Embryonic facial prominence (tissue), 1 donor: ENCODE measurements at regions not wholly inside any gene's neighbourhood (a gene's known extent, or its start where the extent isn't known, plus 50 kb on each side); places are given as distances from the start of the nearest gene placed in this dataset.
"Not testable (repeated sequence)": the region's sequence is repeated elsewhere in the genome, so short reads cannot be mapped to it uniquely, and the experiment has no call there.

Experiments
- DNase-seq: peaks from one replicate; pipeline ENCODE4 v3.0.0-alpha.2; 2016; ENCODE audit errors: extremely low spot score

GRCh38 chr6:121760745-121761144 is 325.3 kb downstream of the GJA1 start:
- DNase-seq, result no peak

- DNase-seq, result no peak
Observed at GRCh38 chr6:121764493-121764892, 329.0 kb downstream of the GJA1 start.

GRCh38 chr6:121765060-121765459 is 329.6 kb downstream of the GJA1 start:
- no peak for DNase-seq

- DNase-seq, result no peak
Observed at GRCh38 chr6:121767211-121767610, 331.8 kb downstream of the GJA1 start.

GRCh38 chr6:121770943-121771342 is 335.5 kb downstream of the GJA1 start:
- DNase-seq, result no peak

- no peak for DNase-seq
Observed at GRCh38 chr6:121771937-121772720, 336.7 kb downstream of the GJA1 start.

GRCh38 chr6:121776054-121776453 is 340.6 kb downstream of the GJA1 start:
- DNase-seq, result no peak

- no peak for DNase-seq
Observed at GRCh38 chr6:121780325-121781321, 345.2 kb downstream of the GJA1 start.

GRCh38 chr6:121791396-121792315 is 356.2 kb downstream of the GJA1 start:
- DNase-seq, result no peak

GRCh38 chr6:121794630-121795029 is 359.2 kb downstream of the GJA1 start:
- no peak for DNase-seq

GRCh38 chr6:121797598-121797997 is 362.2 kb downstream of the GJA1 start:
- not testable (repeated sequence) for DNase-seq

- DNase-seq, result not testable (repeated sequence)
Observed at GRCh38 chr6:121798126-121798525, 362.7 kb downstream of the GJA1 start.

- DNase-seq, result no peak
Observed at GRCh38 chr6:121799574-121799973, 364.1 kb downstream of the GJA1 start.

GRCh38 chr6:121800047-121800446 is 364.6 kb downstream of the GJA1 start:
- DNase-seq, result no peak

- no peak for DNase-seq
Observed at GRCh38 chr6:121806116-121806515, 370.7 kb downstream of the GJA1 start.

- DNase-seq, result no peak
Observed at GRCh38 chr6:121809211-121809610, 373.8 kb downstream of the GJA1 start.

GRCh38 chr6:121810158-121811032 is 374.9 kb downstream of the GJA1 start:
- no peak for DNase-seq

- DNase-seq, result no peak
Observed at GRCh38 chr6:121811106-121811505, 375.7 kb downstream of the GJA1 start.

- no peak for DNase-seq
Observed at GRCh38 chr6:121816361-121816760, 380.9 kb downstream of the GJA1 start.

- no peak for DNase-seq
Observed at GRCh38 chr6:121816906-121817540, 381.6 kb downstream of the GJA1 start.
